ENCODE measurements at regions not wholly inside any gene's neighbourhood (a gene's known extent, or its start where the extent isn't known, plus 50 kb on each side); places are given as distances from the start of the nearest gene placed in this dataset.

DNA sequence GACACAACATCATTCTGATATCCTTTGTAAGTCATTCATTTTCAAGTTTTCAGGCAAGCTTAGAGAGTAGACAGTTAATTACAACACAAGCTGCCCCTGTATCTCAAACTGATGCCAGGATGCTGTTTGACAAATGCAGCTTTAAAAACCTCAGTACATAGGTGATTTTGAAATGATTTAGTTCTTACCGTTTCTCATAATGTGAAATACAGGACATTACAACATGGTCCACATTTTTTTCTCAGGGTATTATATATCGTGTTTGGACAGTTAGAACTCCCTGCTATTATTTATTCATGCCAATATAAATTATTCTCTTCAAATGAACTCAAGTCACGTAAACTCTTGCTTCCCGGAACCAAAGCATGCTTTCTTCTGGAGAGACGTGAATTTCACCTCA, 1013.9 kb downstream of the EPHA3 start:
- TF ChIP-seq, protein P1, sequence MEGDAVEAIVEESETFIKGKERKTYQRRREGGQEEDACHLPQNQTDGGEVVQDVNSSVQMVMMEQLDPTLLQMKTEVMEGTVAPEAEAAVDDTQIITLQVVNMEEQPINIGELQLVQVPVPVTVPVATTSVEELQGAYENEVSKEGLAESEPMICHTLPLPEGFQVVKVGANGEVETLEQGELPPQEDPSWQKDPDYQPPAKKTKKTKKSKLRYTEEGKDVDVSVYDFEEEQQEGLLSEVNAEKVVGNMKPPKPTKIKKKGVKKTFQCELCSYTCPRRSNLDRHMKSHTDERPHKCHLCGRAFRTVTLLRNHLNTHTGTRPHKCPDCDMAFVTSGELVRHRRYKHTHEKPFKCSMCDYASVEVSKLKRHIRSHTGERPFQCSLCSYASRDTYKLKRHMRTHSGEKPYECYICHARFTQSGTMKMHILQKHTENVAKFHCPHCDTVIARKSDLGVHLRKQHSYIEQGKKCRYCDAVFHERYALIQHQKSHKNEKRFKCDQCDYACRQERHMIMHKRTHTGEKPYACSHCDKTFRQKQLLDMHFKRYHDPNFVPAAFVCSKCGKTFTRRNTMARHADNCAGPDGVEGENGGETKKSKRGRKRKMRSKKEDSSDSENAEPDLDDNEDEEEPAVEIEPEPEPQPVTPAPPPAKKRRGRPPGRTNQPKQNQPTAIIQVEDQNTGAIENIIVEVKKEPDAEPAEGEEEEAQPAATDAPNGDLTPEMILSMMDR (IDR thresholded peaks at IDR 0.05; ENCODE audit: poor library complexity, severe bottlenecking) = no peak
- TF ChIP-seq EP300 (conservative IDR thresholded peaks at IDR 0.05; ENCODE audit: poor library complexity, severe bottlenecking) (no peak), RAD21 (conservative IDR thresholded peaks at IDR 0.05) (no peak), EZH2 (IDR thresholded peaks at IDR 0.05; ENCODE audit: borderline replicate concordance, insufficient read depth, low read length, poor library complexity, severe bottlenecking) (no peak), POLR2AphosphoS5 (IDR thresholded peaks at IDR 0.05) (no peak), TAF1 (IDR thresholded peaks at IDR 0.05; ENCODE audit: low read depth) (no peak)
